Colonic mucosa (tissue), 4 donors: ENCODE measurements at regions not wholly inside any gene's neighbourhood (a gene's known extent, or its start where the extent isn't known, plus 50 kb on each side); places are given as distances from the start of the nearest gene placed in this dataset.
A peak's percentile ranks its signal among the peaks of the same experiment; 100 is the strongest.
"Not testable (repeated sequence)": the region's sequence is repeated elsewhere in the genome, so short reads cannot be mapped to it uniquely, and the experiment has no call there.

ENCODE experiments used
- DNase-seq: peaks from one replicate; pipeline ENCODE4 v3.0.0-alpha.2; 2020
- H3K27ac ChIP-seq: fragments of 200-600 bp; one replicate; pipeline ENCODE4 v1.8.0; 2021
- H3K27me3 ChIP-seq: fragments of 200-600 bp; one replicate; pipeline ENCODE4 v1.8.0; 2021
- H3K36me3 ChIP-seq: fragments of 200-600 bp; one replicate; pipeline ENCODE4 v1.8.0; 2021
- H3K4me1 ChIP-seq: fragments of 200-600 bp; one replicate; pipeline ENCODE4 v1.8.0; 2021; ENCODE audit warnings: mild to moderate bottlenecking
- H3K4me3 ChIP-seq: fragments of 200-600 bp; one replicate; pipeline ENCODE4 v1.8.0; 2021
- H3K9ac ChIP-seq, 2 donors: one replicate each; pipeline ENCODE4 v1.7.0; 2013; ENCODE audit warnings: control low read depth in 2 of 2, low read depth in 2 of 2, low read length in 2 of 2
- H3K9me3 ChIP-seq: fragments of 200-600 bp; one replicate; pipeline ENCODE4 v1.8.0; 2021
- intact Hi-C: fragments of 100-400 bp; cut with DNase I; formaldehyde crosslinking; loops from one replicate; pipeline ENCODE4 v1.14.1; 2022
- TF ChIP-seq, protein P1 (sequence below): fragments of 200-600 bp; IDR thresholded peaks from one replicate; pipeline ENCODE4 v1.8.0; 2022; ENCODE audit warnings: antibody characterized with exemption, mild to moderate bottlenecking
- donor health status: healthy.
- donor health status: DM: no; HTN: no; CAD: no.
- donor health status: DM: no; HTN: no; CAD: no.

GRCh38 chr1:174079796-174080195 lies 57.6 kb upstream of the RC3H1 start:
- Histone ChIP-seq H3K9me3 (no peaks in the 10 kb centered on the region), H3K27me3 (no peaks in the 10 kb centered on the region), H3K9ac (no peak overlapping the region), H3K4me3 (no peak overlapping the region), H3K27ac (no peak overlapping the region), H3K36me3 (no peaks in the 10 kb centered on the region), H3K4me1 (no peaks in the 10 kb centered on the region)
- TF ChIP-seq, protein P1, sequence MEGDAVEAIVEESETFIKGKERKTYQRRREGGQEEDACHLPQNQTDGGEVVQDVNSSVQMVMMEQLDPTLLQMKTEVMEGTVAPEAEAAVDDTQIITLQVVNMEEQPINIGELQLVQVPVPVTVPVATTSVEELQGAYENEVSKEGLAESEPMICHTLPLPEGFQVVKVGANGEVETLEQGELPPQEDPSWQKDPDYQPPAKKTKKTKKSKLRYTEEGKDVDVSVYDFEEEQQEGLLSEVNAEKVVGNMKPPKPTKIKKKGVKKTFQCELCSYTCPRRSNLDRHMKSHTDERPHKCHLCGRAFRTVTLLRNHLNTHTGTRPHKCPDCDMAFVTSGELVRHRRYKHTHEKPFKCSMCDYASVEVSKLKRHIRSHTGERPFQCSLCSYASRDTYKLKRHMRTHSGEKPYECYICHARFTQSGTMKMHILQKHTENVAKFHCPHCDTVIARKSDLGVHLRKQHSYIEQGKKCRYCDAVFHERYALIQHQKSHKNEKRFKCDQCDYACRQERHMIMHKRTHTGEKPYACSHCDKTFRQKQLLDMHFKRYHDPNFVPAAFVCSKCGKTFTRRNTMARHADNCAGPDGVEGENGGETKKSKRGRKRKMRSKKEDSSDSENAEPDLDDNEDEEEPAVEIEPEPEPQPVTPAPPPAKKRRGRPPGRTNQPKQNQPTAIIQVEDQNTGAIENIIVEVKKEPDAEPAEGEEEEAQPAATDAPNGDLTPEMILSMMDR = no peak
- DNase-seq = no peak
- intact Hi-C loops = no loop called here

- H3K27ac ChIP-seq, H3K36me3 ChIP-seq, H3K4me3 ChIP-seq, H3K9me3 ChIP-seq, H3K9ac ChIP-seq, intact Hi-C loops, H3K4me1 ChIP-seq, H3K27me3 ChIP-seq, DNase-seq: not testable (repeated sequence)
Measured at GRCh38 chr1:174078916-174079315, 56.8 kb upstream of the RC3H1 start.

- TF ChIP-seq, protein P1 = no peak
- no peak for DNase-seq
- intact Hi-C loops = no loop called here
Measured at GRCh38 chr1:174077749-174078490, 55.8 kb upstream of the RC3H1 start.

GRCh38 chr1:174075245-174075692 lies 53.1 kb upstream of the RC3H1 start:
- intact Hi-C loops = no loop called here
- Histone ChIP-seq H3K36me3 (no peaks in the 10 kb centered on the region), H3K27ac (no peak overlapping the region), H3K9ac (no peak overlapping the region), H3K27me3 (no peaks in the 10 kb centered on the region), H3K4me3 (no peak overlapping the region), H3K9me3 (no peaks in the 10 kb centered on the region), H3K4me1 (no peaks in the 10 kb centered on the region)
- no peak for DNase-seq
- TF ChIP-seq, protein P1 = no peak

More at GRCh38 chr1:174077749-174078490, 55.8 kb upstream of the RC3H1 start:
- H3K4me3 ChIP-seq = no peak overlapping the region
- no peaks in the 10 kb centered on the region for H3K4me1 ChIP-seq
- H3K9ac ChIP-seq = no peak overlapping the region
- no peak overlapping the region for H3K27ac ChIP-seq
- H3K36me3 ChIP-seq = no peaks in the 10 kb centered on the region
- H3K27me3 ChIP-seq = no peaks in the 10 kb centered on the region
- H3K9me3 ChIP-seq = no peaks in the 10 kb centered on the region

- Histone ChIP-seq H3K9me3 (no peaks in the 10 kb centered on the region), H3K27ac (no peak overlapping the region), H3K4me3 (no peak overlapping the region), H3K4me1 (no peaks in the 10 kb centered on the region), H3K36me3 (no peaks in the 10 kb centered on the region), H3K9ac (no peak overlapping the region), H3K27me3 (no peaks in the 10 kb centered on the region)
- TF ChIP-seq, protein P1 = peak; percentile 21
- DNase-seq = no peak
- intact Hi-C loops = no loop called here
Measured at GRCh38 chr1:174074757-174075156, 52.6 kb upstream of the RC3H1 start.

- no peak for DNase-seq
- H3K4me3 ChIP-seq = no peak overlapping the region
- H3K27me3 ChIP-seq = no peaks in the 10 kb centered on the region
- intact Hi-C loops = no loop called here
- no peaks in the 10 kb centered on the region for H3K9me3 ChIP-seq
- H3K4me1 ChIP-seq = no peaks in the 10 kb centered on the region
- TF ChIP-seq, protein P1 = no peak
- no peaks in the 10 kb centered on the region for H3K36me3 ChIP-seq
- H3K9ac ChIP-seq = no peak overlapping the region
- H3K27ac ChIP-seq = no peak overlapping the region
Measured at GRCh38 chr1:174072581-174072980, 50.4 kb upstream of the RC3H1 start.
